PC-9 (cell line): ENCODE measurements at regions not wholly inside any gene's neighbourhood (a gene's known extent, or its start where the extent isn't known, plus 50 kb on each side); places are given as distances from the start of the nearest gene placed in this dataset.

Experiments
- CTCF ChIP-seq: fragments of 200-600 bp; sonication (generic); conservative IDR thresholded peaks from 2 replicates; pipeline ENCODE4 v1.6.1; 2017; ENCODE audit warnings: mixed run types, antibody characterized with exemption, mild to moderate bottlenecking, moderate library complexity
- EZH2 ChIP-seq: fragments of 200-600 bp; sonication (generic); IDR thresholded peaks from 2 replicates; pipeline ENCODE4 v1.8.0; 2017; ENCODE audit warnings: antibody characterized with exemption, low read depth

GRCh38 chr7:124275411-124275810 is 242.5 kb upstream of the TMEM229A start:
- TF ChIP-seq CTCF = no peak
- no peak for TF ChIP-seq EZH2
